HL-60 (cell line): ENCODE measurements at regions not wholly inside any gene's neighbourhood (a gene's known extent, or its start where the extent isn't known, plus 50 kb on each side); places are given as distances from the start of the nearest gene placed in this dataset.

Experiments used
- DNase-seq, 2 experiments: peaks; one replicate each; pipeline ENCODE4 v3.0.0-alpha.2; 2010 to 2020; ENCODE audit warnings: low read depth in 1 of 2, low spot score in 1 of 2
- H3K27ac ChIP-seq: fragments of 250-450 bp; sonication (Bioruptor Pico); replicated peaks from 2 replicates; pipeline ENCODE4 v1.5.1; 2020; ENCODE audit warnings: mild to moderate bottlenecking, moderate library complexity
- H3K27me3 ChIP-seq: fragments of 250-450 bp; sonication (Bioruptor Pico); 2 replicates; pipeline ENCODE4 v1.5.1; 2021; ENCODE audit warnings: mild to moderate bottlenecking, moderate library complexity; ENCODE audit not compliant: insufficient read depth, poor library complexity, severe bottlenecking
- H3K4me3 ChIP-seq: replicated peaks from 2 replicates; pipeline ENCODE4 v1.5.1; 2011; ENCODE audit warnings: mild to moderate bottlenecking, control low read depth, low read length; ENCODE audit not compliant: insufficient read depth
- GABPA ChIP-seq: IDR thresholded peaks from 2 replicates; pipeline ENCODE4 v1.6.1; 2012; ENCODE audit warnings: low read depth
- POLR2AphosphoS5 ChIP-seq: IDR thresholded peaks from 2 replicates; pipeline ENCODE4 v1.6.1; 2012; ENCODE audit warnings: low read depth
- REST ChIP-seq: IDR thresholded peaks from 2 replicates; pipeline ENCODE4 v1.6.1; 2012; ENCODE audit warnings: low read depth; ENCODE audit not compliant: insufficient replicate concordance
- SPI1 ChIP-seq: IDR thresholded peaks from 2 replicates; pipeline ENCODE4 v1.6.1; 2012; ENCODE audit warnings: low read depth, mild to moderate bottlenecking, borderline replicate concordance
- TF ChIP-seq, protein P1 (sequence below): IDR thresholded peaks from one replicate; pipeline ENCODE4 v1.5.1; 2011; ENCODE audit warnings: low read length, control low read depth, inconsistent platforms; ENCODE audit not compliant: insufficient read depth

GRCh38 chr3:150311156-150311555 is 96.9 kb upstream of the TSC22D2 start:
- TF ChIP-seq SPI1 (no peak), GABPA (no peak), POLR2AphosphoS5 (no peak), REST (no peak)
- TF ChIP-seq, protein P1, sequence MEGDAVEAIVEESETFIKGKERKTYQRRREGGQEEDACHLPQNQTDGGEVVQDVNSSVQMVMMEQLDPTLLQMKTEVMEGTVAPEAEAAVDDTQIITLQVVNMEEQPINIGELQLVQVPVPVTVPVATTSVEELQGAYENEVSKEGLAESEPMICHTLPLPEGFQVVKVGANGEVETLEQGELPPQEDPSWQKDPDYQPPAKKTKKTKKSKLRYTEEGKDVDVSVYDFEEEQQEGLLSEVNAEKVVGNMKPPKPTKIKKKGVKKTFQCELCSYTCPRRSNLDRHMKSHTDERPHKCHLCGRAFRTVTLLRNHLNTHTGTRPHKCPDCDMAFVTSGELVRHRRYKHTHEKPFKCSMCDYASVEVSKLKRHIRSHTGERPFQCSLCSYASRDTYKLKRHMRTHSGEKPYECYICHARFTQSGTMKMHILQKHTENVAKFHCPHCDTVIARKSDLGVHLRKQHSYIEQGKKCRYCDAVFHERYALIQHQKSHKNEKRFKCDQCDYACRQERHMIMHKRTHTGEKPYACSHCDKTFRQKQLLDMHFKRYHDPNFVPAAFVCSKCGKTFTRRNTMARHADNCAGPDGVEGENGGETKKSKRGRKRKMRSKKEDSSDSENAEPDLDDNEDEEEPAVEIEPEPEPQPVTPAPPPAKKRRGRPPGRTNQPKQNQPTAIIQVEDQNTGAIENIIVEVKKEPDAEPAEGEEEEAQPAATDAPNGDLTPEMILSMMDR = no peak
- no peak overlapping the region for H3K27ac ChIP-seq
- H3K4me3 ChIP-seq = no peak overlapping the region
- no peaks in the 10 kb centered on the region for H3K27me3 ChIP-seq
- no peak for DNase-seq

DNA sequence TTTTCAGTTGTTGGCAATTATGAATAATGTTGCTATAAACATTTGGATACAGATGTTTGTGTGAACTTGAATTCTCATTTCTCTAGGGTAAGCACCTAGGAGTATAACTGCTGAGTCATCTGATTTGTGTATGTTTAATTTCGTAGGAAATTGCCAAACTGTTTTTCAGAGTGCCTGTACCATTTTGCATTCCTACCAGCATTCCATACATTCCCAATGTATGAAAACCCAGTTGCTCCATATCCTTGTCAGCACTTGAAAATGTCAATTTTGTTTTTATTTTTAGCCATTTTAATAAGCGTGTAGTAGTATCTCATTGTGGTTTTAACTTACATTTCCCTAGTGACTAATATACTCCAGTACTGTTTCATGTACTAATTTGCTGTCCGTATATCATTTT is 98.5 kb upstream of the TSC22D2 start:
- DNase-seq = no peak
- Histone ChIP-seq H3K4me3 (no peak overlapping the region), H3K27ac (no peak overlapping the region), H3K27me3 (peaks cover under 1% of the 10 kb centered on the region)
- TF ChIP-seq REST (no peak), SPI1 (no peak), POLR2AphosphoS5 (no peak), GABPA (no peak)
- TF ChIP-seq, protein P1 = no peak

- Histone ChIP-seq H3K27ac (no peak overlapping the region), H3K27me3 (peaks cover 2% of the 10 kb centered on the region), H3K4me3 (no peak overlapping the region)
- DNase-seq = no peak
- TF ChIP-seq, protein P1 = no peak
Measured at GRCh38 chr3:150309257-150309542, 98.9 kb upstream of the TSC22D2 start.

DNA sequence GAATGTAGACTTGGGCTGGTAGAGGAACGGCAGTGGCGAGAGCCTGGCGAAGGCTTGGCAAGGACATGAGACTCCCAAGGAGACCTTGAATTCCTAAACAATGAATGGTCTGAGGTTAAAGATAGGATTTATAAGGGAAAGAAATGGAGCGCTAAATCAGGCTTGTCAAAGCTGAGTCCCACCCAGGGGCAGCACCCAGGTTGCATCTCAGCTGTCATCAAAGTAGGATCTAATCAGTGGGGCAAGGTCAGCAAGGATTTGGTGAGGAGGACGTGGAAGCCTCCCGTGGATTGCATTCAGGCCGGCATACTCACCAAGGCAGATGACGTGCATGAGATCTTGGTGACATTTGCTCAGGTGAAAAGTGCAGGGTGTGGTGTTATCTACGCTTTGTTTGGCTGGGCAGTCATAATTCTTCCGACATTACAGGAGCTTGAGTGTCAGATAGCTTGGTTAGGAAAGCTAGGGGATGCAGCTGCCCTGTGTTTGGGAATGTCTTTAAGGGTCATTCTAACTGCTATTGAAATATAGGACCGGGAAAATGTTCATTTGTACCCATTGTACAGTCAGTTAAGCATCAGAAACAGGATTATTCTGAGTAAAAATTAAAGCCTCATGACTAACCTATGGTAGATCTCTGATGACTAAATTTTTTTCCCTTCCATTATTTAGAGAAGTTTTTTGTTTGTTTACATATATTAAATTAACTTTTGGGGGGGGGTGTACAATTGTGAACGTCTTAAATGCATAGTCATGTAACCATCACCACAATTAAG is 99.4 kb upstream of the TSC22D2 start:
- TF ChIP-seq, protein P1 = no peak
- TF ChIP-seq GABPA = no peak
- TF ChIP-seq SPI1 = no peak
- no peak for TF ChIP-seq REST
- TF ChIP-seq POLR2AphosphoS5 = no peak
- DNase-seq = no peak
- Histone ChIP-seq H3K27me3 (peaks cover 2% of the 10 kb centered on the region), H3K27ac (no peak overlapping the region), H3K4me3 (no peak overlapping the region)
